ENCODE measurements at regions not wholly inside any gene's neighbourhood (a gene's known extent, or its start where the extent isn't known, plus 50 kb on each side); places are given as distances from the start of the nearest gene placed in this dataset.
"Not testable (repeated sequence)": the region's sequence is repeated elsewhere in the genome, so short reads cannot be mapped to it uniquely, and the experiment has no call there.

DNA sequence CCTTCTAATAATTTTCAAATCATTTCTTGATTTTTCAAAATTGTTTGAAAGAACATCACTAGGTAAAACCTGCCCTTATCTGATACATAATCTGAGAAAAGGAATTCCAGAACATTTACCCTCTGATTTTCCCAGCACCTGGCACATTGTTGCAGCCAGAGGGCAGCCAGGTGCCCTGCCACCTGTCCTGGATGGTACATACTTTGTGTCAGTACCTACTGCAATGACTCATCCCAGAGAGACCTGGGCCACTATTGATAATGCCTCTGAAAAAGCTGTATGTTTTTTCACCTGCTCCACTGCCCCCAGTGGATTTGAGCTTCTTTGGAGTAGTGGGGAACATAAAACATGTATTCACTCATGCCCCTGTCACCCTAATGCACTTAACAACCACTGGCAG, 648.9 kb upstream of the GBE1 start:
- no peak for DNase-seq (ENCODE audit: low read depth)

DNA sequence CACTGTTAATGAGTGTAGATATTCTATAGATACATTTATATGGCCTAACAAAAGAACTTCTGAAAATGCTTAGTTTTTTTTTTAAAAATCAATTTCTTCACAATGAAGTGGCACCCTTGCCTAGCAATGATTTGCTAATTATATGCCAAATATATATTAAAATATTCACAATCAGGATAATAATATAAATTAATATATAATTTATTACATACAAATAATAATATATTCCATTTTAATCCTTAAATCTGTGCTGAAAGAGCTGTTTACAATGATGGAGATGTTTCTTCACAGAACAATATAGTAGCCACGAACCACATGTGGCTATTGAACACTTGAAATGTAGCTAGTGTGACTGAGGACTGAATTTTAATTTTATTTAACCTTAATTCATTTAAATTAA, 648.4 kb upstream of the GBE1 start:
- no peak for DNase-seq (ENCODE audit: low read depth)

DNA sequence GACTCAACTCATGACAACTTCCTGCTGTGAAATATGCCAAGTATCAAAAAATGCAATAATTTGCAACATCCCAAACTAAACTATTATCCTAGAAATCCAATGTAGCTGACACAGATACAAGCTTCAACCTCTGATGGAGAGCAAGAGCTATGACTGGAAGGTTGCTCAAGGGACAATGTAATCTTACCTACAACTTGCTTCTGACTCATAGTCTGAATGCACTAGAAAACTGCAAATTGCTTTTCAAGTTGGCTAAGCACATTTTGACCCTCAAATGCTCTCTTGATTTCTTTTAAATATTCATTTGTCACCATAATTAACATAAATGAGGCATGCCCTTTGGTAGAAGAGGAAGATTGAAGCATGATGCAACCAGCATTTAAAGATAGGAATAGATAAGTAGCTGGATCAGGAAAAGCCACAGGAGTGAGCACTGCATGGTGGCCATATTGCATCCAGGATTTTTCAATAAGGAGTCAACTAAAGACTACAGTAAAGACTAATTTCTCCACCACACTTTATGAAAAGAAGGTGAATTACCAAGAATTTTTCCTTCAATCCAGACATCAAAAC, 630.8 kb upstream of the GBE1 start:
- no peak for DNase-seq (ENCODE audit: low read depth)

DNA sequence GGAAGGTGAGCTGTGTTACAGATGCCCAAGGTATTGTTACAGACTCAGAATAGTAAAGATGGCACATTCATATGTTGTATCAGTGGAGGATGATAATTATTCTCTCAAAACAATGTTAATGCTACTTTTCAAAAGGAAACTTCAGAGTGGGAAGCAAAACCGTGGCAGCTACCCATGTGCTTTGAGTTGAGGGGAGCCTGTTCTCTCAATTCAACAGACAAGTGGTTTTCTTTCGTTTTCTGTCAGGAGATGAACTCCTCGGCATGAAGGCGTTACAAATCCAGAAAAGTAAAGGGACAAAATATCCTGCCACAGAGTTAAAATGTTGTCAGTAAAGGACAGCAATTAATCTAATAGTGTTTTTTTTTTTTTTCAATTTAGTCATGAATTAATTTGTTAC, 629.4 kb upstream of the GBE1 start:
- no peak for DNase-seq (ENCODE audit: low read depth)

DNA sequence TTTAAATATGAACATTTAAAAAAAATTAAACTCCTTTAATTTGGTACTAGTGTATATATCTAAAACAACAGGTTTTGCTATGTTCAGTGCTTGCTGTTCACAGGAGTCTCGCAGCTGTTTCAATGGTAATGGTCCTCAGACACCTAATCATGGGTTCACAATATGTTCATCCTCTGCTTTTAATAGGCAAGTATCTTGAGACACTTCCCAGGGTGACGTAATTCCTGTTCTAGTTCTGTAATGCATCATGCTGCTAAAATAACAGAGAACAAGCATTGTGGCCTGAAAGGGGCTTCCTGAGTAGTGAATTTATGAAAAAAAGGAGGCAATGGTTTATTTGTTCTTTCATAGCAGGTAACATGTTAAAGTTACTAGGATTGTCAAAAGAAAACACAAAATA, 625.2 kb upstream of the GBE1 start:
- DNase-seq (ENCODE audit: low read depth): no peak

DNA sequence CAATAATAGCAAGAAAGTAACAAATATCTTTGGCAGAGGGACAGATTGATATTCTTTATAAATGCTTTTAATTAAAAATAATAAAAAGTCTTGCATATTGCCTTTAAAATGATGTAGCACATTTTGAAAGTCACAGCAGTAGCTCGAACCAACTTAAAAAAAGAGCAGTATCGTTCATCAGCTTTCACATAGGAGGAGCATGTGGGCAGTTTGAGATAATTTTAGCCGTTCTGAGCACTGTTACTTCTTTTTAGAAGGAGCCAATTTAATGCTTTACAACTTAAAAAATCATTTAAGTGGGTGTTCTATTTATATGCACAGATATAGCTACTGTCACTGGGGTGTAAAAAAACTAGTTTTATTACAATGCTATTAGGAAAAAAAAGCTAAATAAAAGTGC, 622.7 kb upstream of the GBE1 start:
- no peak for DNase-seq (ENCODE audit: low read depth)

DNA sequence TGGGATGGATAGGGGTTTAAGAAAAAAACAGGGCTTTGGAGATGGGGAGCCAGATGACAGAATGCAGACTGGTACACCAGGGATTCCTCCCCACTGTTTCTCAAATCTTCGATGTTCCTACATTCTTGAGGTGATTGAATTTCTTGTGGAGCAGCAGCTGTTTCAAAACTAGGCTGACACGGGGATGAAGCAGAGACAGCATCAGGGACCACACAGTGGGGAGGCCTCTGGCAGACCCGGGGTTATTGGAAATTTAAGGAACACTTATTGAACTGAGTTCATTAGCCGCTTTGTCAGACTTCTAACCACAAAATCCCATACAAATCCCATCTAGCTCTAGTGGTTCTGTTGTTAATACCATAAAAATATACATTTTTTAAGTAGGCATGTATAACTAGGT, 621.4 kb upstream of the GBE1 start:
- DNase-seq (ENCODE audit: low read depth): no peak

DNA sequence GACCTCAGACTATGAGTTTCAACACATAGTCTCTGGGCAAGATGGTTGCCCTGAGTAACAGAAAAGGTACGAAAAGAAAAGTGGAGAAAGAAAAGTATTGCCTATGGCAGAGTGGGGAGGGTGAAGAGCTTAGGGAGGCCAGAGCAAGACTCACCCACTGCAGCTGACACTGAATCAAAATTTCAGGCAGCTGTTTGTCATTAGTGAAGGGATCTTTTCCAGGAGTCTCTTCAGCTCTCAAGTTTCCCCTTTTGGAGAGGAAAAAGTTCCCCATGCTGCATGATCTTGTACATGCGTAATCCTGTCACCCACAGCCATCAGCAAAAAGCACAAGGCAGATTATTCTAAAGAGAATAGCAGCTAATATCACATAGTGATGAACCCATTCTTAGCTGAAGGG, 616.9 kb upstream of the GBE1 start:
- DNase-seq (ENCODE audit: low read depth): no peak

DNA sequence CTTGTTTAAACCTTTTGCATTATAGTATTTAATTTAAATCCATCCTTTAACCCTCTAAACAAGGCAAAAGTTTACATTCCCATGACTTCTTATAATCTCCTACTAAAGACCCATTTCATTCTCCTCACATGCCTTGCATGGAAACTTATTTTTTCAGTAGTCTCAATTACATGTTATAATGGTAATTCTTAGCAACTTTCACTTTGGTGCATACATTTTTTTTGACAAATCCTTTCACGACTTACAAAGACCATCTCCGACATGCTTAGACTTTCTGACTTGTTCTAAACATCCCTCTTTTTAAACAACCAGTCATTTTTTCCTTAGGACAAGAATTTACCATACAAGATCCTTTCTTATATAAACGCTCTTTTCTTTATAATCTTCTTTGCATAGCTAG, 615.4 kb upstream of the GBE1 start:
- DNase-seq (ENCODE audit: low read depth): no peak

DNA sequence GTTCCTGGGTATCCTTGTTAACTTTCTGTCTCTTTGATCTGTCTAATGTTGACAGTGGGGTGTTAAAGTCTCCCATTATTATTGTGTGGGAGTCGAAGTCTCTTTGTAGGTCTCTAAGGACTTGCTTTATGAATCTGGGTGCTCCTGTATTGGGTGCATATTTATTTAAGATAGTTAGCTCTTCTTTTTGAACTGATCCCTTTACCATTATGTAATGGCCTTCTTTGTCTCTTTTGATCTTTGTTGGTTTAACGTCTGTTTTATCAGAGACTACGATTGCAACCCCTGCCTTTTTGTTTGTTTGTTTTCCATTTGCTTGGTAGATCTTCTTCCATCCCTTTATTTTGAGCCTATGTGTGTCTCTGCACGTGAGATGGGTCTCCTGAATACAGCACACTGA, 612.4 kb upstream of the GBE1 start:
- DNase-seq (ENCODE audit: low read depth): not testable (repeated sequence)

DNA sequence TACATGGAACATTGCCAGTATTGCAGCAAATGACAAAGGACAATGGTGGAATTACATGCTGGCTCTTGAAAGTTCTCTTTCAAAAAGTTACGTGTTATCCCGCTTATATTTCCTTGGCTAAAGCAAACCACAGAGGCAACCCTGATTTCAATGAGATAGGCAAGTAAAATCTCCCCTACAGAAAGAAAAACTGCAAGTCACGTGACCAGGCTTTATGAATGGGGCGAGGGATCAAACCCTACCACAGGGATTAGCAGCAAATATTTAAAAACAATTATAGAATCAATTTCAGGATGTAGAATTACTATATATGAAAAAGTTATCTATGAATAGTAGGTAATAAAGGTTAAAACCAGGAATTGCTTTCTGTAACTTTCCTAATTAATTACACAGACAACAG, 603.4 kb upstream of the GBE1 start:
- no peak for DNase-seq (ENCODE audit: low read depth)

DNA sequence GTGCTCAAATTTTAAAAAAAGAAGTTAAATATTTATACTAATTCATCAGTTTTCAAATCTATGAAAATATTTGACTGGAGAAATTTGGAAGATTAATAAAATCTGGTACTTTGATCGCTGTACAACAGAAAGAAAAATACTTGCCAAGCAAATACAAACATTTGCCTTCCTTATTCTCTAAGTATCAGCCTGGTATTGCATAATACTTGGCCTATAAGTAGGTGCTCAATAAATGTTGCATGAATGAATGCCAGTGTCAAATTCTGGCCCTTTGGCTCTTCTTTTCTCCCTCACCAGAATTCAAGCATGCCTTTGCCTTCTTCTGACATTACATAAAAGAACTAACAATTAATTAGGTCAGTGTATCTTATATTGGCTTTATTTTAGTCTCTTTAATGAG, 601.7 kb upstream of the GBE1 start:
- DNase-seq (ENCODE audit: low read depth): no peak

DNA sequence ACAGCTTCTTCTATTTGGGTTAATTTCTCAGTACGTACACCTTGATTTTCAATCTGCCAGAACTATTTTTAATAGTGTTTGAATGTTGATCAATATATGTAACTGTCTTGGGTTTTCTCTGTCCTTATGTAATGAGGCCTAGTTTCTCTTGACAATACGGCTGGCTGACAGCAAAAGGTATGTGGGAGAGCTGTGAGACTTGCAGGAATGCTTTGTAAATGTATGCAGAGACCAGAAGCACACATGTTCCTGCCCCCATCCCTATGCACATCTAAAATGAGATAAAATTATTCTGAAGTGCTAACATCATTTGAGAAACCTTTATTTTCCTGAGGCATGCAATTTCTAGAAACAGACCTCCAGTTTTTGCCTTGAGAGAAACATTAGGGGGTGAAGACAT, 593.8 kb upstream of the GBE1 start:
- no peak for DNase-seq (ENCODE audit: low read depth)

DNA sequence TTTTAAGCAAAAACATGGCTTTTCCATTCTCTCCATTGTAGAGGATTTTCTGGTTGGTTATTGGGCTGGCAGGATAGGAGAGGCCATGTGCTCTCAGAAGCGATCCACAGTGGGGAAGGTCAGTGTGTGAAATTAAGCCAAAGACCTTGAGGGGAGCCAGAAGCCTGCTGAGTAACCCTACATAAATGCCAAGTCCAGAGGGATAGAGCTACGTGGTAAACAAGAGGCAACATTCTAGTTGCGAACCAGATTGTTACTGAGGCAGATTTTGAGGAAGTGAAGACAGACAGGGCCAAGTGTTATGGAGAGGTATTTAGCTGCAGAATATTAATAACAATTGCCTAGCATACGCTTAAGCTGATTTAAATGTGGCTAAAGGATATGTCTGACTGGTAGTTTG, 592.8 kb upstream of the GBE1 start:
- no peak for DNase-seq (ENCODE audit: low read depth)

DNA sequence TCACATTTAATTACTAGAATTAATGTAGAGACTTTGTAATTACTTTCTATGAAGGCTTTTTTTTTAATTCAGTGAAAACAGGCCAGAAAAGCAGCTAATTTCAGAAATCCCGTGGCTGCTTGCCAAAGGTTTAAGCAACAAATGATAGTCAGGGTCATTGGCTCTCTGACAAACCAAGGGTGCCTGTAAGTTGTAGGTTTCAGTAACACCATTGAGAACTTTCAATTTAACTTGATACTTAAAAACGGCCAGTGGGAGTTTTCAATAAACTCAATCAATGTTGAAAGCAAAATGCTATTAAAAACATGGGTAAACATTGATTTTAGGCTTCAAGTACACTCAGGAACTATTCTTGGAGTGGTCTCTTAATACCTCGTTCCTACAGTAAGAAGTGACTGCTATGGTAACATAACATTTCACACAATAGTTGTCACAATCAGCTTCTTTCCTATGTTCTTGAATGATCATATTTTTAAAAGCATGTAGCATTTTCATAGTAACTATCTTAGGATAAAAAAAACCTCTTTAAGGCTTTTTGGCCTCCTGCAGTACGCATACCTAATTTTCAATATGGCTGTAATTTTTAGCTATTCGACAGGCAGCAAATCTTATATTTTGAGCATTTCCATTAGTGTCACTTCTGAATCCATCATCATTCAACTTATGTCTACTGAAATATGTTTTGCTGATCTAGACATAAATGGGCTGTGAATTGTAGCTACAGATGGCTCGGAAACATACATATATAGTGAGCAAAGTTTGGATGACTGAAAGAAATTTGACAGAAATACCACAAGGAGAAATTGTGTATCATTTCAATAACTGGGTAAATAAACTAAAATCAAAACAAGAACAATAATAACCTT, 592.1 kb upstream of the GBE1 start:
- DNase-seq (ENCODE audit: low read depth): no peak

DNA sequence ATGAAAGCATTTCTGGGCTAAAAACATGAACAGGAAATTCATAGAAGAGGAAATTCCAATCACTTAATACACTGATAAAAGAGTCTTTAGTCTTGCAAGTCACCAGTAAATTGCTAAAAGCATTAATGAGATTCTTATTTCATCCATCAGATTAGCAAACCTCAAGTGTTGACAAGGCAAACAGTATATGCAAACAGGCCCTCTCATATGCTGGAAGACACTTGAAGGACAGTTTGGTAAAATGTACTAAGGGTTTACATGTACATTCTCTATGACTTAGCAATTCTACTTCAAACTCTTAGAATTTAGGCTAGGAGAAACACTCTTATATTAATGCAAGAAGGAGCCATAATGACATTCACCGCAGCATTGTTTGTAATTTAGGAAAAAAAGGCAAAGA, 586.1 kb upstream of the GBE1 start:
- no peak for DNase-seq (ENCODE audit: low read depth)

DNA sequence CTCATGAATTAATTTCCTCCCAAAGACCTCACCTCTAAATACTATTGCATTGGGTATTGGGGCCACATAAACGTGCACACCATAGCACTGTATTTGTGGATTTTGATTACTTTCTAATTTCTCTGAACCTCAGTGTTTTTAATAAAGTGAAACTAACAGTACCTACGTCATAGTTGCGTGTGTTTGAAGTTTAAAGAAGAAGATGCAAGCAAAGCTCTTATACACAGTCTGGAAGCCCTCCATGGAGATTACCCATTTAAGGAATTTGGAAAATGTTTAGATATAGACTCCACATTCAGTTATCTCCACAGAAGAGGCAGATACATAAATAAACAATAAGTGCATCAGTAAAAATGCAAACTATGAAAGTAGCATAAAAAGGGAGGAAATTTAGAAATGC, 581.1 kb upstream of the GBE1 start:
- no peak for DNase-seq (ENCODE audit: low read depth)

DNA sequence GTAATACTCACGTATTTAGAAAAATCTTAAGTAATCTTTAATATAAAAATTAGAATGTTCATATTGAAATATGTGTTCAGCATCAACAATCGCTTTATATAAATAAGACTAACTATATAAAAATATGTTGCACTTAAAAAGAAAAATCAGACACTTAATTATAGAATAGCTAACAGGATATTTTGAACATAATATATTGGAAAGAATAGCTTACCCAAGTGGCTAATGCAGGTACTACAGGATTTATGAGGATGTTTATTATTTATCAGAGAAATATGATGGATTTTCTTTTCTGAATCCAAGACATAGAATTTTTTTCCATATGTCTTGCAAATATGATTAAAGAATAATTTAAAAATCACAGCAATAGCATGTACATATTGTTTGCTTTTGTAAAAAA, 567.9 kb upstream of the GBE1 start:
- DNase-seq (ENCODE audit: low read depth): no peak

DNA sequence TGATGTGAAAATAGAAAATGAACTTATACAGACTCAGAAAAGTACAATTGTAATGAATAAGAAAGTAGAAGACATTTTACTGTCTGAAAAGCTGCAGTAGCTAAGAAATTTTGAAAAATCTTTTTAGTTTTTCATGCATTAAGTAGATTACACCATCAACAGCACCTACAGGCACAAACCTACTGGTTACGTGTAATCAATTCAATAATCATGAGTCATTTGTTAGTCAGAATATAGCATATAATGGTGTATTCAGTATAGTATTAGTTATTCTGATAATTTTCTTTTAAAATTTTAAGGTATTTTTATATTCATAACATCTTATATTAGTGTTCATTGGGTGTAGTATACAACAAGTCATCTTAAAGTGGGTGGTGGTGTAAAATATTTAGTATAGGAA, 550.5 kb upstream of the GBE1 start:
- DNase-seq (ENCODE audit: low read depth): no peak

DNA sequence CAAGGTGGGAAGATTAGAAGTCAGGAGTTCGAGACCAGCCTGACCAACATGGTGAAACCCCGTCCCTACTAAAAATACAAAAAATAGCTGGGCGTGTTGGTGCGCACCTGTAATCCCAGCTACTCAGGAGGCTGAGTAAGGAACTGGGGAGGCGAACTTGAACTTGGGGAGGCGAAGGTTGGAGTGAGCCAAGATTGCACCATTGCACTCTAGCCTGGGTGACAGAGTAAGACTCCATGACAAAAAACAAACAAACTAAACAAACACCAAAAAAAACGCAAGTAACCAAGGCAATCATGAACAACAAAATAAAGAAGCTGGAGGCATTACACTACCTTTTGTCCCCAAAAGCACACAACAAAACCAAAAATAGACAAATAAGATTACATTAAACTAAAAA, 547.3 kb upstream of the GBE1 start:
- DNase-seq (ENCODE audit: low read depth): no peak

DNA sequence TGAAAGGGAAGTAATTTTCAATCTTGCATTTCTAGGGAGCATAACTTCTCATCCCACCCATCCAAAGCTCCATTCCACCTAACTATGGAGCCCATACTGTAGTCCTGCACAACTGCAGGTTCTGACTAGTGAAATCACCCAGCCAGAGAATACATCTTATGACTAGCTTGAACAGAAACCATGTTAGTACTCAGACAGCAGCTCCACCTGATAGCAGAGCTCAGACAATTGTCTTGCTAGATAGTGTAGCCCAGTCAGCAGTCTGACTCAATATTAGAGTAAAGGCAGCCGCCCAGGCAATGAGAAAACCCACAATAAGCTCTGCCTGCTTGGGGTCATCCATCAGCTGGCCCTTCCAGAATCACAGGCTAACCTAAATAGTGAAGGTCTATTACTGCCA, 544.7 kb upstream of the GBE1 start:
- no peak for DNase-seq (ENCODE audit: low read depth)

DNA sequence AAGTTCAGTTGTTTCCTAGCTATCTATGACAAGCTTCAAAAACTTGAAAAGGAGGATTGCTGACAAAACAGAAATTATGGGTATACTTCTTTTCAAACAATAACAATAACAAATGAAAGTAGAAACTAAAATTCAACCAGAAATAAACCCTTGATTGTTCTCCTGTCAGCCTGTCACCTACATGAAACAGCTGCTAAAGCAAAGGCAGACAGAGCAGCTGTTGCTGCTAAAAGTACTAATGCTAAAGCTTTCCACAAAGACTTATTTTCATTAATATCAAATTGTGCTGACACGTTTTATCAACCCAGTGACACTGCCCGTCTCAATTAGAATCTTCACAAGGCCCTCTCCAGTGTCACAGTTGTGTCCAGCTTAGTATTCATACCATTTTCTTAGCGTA, 533.2 kb upstream of the GBE1 start:
- DNase-seq (ENCODE audit: low read depth): no peak

DNA sequence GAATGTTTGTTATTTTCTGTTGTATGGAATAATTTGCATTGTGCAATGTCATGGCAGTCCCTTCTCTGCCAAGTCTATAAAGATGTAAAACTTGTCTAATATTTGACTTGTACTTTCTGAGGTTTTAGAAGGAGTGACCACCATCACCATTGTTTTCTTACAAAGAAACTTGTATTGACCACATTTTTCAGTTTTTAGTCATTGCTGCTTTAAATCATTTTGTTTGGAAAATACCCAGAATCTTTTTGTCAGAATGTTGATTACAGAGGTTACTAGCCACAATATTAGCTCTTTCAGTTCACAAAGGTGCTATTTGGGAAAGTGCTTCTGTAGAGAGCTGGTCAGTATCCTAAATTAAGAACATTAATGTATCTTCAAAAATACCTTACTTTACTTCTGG, 532.4 kb upstream of the GBE1 start:
- DNase-seq (ENCODE audit: low read depth): no peak

DNA sequence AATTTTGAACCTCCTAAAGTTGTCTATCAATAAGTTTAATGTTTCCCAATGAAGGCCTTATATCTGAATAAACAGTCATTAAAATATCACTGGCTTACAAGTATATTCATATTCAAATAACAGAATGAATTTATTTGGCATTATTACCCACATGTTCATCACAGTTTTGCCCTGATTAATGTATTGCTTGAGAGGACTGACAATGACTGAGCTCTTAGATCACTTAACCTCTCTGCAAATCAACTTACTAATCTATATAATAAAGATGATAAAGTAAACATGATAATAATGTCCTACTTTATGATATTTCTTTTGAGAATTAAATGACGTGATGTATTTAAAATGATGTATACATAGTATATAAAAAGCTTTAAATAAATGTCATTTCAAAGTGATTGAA, 532.0 kb upstream of the GBE1 start:
- no peak for DNase-seq (ENCODE audit: low read depth)
